ENCODE measurements at regions not wholly inside any gene's neighbourhood (a gene's known extent, or its start where the extent isn't known, plus 50 kb on each side); places are given as distances from the start of the nearest gene placed in this dataset.

DNA sequence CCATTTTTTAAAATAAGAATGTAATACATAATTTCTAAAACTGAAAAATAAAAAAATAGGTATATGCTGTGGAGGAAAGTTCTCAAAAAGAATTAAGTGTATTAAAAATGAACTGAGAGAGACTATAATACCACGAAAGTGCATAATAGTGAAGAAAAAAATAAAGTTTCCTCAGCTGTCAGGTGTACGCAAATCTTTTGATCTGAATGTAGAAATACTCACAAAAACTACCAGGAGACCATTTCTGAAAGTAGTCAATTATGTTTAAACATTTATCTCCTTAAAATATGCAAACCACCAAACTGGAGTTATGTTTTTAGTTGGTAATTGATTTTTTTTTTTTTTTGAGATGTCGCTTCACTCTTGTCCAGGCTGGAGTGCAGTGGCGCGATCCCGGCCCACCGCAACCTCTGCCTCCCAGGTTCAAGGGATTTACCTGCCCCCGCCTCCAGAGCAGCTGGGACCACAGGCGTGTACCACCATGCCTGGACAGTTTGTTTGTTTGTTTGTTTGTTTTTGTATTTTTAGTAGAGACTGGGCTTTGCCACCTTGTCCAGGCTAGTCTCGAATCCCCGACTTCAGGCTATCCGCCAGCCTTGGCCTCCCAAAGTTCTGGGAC is 1169.2 kb upstream of the B3GALT2 start:
- H3K9me3 ChIP-seq (ENCODE audit: control insufficient read depth, insufficient read depth, low read length): no peaks in the 10 kb centered on the region
- intact Hi-C loops (cut with micrococcal nuclease): no loop called here
- TF ChIP-seq, protein P1, sequence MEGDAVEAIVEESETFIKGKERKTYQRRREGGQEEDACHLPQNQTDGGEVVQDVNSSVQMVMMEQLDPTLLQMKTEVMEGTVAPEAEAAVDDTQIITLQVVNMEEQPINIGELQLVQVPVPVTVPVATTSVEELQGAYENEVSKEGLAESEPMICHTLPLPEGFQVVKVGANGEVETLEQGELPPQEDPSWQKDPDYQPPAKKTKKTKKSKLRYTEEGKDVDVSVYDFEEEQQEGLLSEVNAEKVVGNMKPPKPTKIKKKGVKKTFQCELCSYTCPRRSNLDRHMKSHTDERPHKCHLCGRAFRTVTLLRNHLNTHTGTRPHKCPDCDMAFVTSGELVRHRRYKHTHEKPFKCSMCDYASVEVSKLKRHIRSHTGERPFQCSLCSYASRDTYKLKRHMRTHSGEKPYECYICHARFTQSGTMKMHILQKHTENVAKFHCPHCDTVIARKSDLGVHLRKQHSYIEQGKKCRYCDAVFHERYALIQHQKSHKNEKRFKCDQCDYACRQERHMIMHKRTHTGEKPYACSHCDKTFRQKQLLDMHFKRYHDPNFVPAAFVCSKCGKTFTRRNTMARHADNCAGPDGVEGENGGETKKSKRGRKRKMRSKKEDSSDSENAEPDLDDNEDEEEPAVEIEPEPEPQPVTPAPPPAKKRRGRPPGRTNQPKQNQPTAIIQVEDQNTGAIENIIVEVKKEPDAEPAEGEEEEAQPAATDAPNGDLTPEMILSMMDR (IDR thresholded peaks at IDR 0.05): no peak
- no peaks in the 10 kb centered on the region for H3K36me3 ChIP-seq (ENCODE audit: control insufficient read depth, insufficient read depth, low read length)
- H3K27me3 ChIP-seq (ENCODE audit: control insufficient read depth, insufficient read depth, low read length): no peaks in the 10 kb centered on the region
- Mint-ChIP-seq H3K9me3 (peaks cover 9 to 10% of the 10 kb centered on the region in 2 donors), H3K36me3 (no peaks in the 10 kb centered on the region), H3K27ac (no peak overlapping the region), H3K27me3 (ENCODE audit: low read depth in 2 of 2) (no peaks in the 10 kb centered on the region), H3K4me3 (no peak overlapping the region), H3K4me1 (no peaks in the 10 kb centered on the region)
- 88% methylated on average over 11 of the region's 12 CpGs for WGBS (ENCODE audit: insufficient coverage)
- H3K27ac ChIP-seq (ENCODE audit: low read length): no peak overlapping the region
- H3K4me3 ChIP-seq (ENCODE audit: low read length): no peak overlapping the region
- DNase-seq (no peak), ATAC-seq (no peak)
- no peaks in the 10 kb centered on the region for H3K4me1 ChIP-seq (ENCODE audit: control insufficient read depth, insufficient read depth, low read length)

GRCh38 chr1:194353121-194353520 is 1166.7 kb upstream of the B3GALT2 start:
- ATAC-seq (no peak), DNase-seq (no peak)
- Mint-ChIP-seq H3K27me3 (ENCODE audit: low read depth in 2 of 2) (no peaks in the 10 kb centered on the region), H3K4me3 (no peak overlapping the region), H3K9me3 (peaks cover 9 to 15% of the 10 kb centered on the region in 2 donors), H3K27ac (no peak overlapping the region), H3K36me3 (no peaks in the 10 kb centered on the region), H3K4me1 (no peaks in the 10 kb centered on the region)
- TF ChIP-seq, protein P1 (IDR thresholded peaks at IDR 0.05): no peak
- Histone ChIP-seq H3K4me1 (ENCODE audit: control insufficient read depth, insufficient read depth, low read length) (no peaks in the 10 kb centered on the region), H3K4me3 (ENCODE audit: low read length) (no peak overlapping the region), H3K27ac (ENCODE audit: low read length) (no peak overlapping the region), H3K36me3 (ENCODE audit: control insufficient read depth, insufficient read depth, low read length) (no peaks in the 10 kb centered on the region), H3K27me3 (ENCODE audit: control insufficient read depth, insufficient read depth, low read length) (no peaks in the 10 kb centered on the region), H3K9me3 (ENCODE audit: control insufficient read depth, insufficient read depth, low read length) (no peaks in the 10 kb centered on the region)
- intact Hi-C loops (cut with micrococcal nuclease): no loop called here
- 83% methylated on average over 1 of the region's 3 CpGs for WGBS (ENCODE audit: insufficient coverage)

GRCh38 chr1:194347200-194347599 is 1160.8 kb upstream of the B3GALT2 start:
- H3K36me3 Mint-ChIP-seq: no peaks in the 10 kb centered on the region
- no peak overlapping the region for H3K4me3 Mint-ChIP-seq
- no peak overlapping the region for H3K27ac Mint-ChIP-seq
- ATAC-seq (no peak), DNase-seq (no peak)
- H3K27me3 Mint-ChIP-seq (ENCODE audit: low read depth in 2 of 2): no peaks in the 10 kb centered on the region
- H3K36me3 ChIP-seq (ENCODE audit: control insufficient read depth, insufficient read depth, low read length): no peaks in the 10 kb centered on the region
- no peaks in the 10 kb centered on the region for H3K9me3 ChIP-seq (ENCODE audit: control insufficient read depth, insufficient read depth, low read length)
- TF ChIP-seq, protein P1 (IDR thresholded peaks at IDR 0.05): no peak
- no peak overlapping the region for H3K4me3 ChIP-seq (ENCODE audit: low read length)
- H3K4me1 Mint-ChIP-seq: no peaks in the 10 kb centered on the region
- intact Hi-C loops (cut with micrococcal nuclease): no loop called here
- WGBS (ENCODE audit: insufficient coverage): 86% methylated on average over 1 of the region's 2 CpGs
- no peaks in the 10 kb centered on the region for H3K27me3 ChIP-seq (ENCODE audit: control insufficient read depth, insufficient read depth, low read length)
- no peaks in the 10 kb centered on the region for H3K4me1 ChIP-seq (ENCODE audit: control insufficient read depth, insufficient read depth, low read length)
- H3K27ac ChIP-seq (ENCODE audit: low read length): no peak overlapping the region
- peaks cover 5 to 14% of the 10 kb centered on the region in 2 donors for H3K9me3 Mint-ChIP-seq

Measured in natural killer cell (primary cell).